Esophagus muscularis mucosa (tissue), 4 donors: ENCODE measurements at regions not wholly inside any gene's neighbourhood (a gene's known extent, or its start where the extent isn't known, plus 50 kb on each side); places are given as distances from the start of the nearest gene placed in this dataset.

Experiments used
- EP300 ChIP-seq: sonication (generic); formaldehyde crosslinking; IDR thresholded peaks from one replicate; pipeline ENCODE4 v1.6.1; 2017; ENCODE audit warnings: antibody characterized with exemption
- POLR2A ChIP-seq: fragments of 450-650 bp; IDR thresholded peaks from one replicate; pipeline ENCODE4 v1.6.1; 2017; ENCODE audit warnings: antibody characterized with exemption, moderate library complexity, mild to moderate bottlenecking, low read depth
- POLR2AphosphoS5 ChIP-seq, 2 donors: sonication (generic); formaldehyde crosslinking; IDR thresholded peaks; one replicate each; pipeline ENCODE4 v1.6.1; 2017; ENCODE audit warnings: antibody characterized with exemption in 2 of 2
- TF ChIP-seq, protein P1 (sequence below), 3 experiments: fragments of 200-600 bp in 2 of 3; fragments of 450-650 bp in 1 of 3; sonication (generic) in 2 of 3; IDR thresholded peaks; one replicate each; pipeline ENCODE4 v1.5.1; 2017 to 2019; ENCODE audit warnings: antibody characterized with exemption in 3 of 3, mild to moderate bottlenecking in 2 of 3, moderate library complexity in 1 of 3

DNA sequence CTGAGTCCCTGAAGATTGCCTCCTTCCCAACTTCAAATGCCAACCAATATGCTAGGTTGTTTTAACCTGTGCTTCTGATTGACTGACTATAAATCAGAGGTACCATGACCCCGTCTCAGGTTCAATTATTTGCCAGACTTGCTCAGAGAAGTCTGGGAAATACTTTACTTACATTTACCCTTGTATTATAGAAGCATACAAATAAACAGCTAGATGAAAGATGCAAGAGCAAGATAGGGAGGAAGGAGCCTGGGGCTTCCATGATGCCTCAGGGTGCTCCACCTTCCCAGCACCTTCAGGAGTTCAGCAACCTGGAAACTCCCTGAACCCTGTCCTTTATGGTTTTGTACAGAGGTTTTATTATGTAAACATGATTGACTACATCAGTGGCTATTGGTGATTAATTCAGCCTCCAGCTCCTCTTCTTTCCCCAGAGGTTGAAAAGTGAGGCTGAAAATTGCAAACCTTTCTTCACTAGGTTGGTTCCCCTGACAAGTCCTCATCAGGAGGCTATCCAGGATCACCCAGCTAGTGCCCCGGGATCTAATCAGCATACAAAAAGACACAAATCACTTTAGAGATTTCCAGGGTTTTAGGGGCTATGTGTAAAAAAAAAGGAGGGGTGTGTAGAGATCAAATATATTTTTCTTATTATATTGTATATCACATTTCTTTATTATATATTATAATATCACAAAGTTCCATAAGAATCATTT, 547.7 kb downstream of the EPM2A start:
- TF ChIP-seq, protein P1, sequence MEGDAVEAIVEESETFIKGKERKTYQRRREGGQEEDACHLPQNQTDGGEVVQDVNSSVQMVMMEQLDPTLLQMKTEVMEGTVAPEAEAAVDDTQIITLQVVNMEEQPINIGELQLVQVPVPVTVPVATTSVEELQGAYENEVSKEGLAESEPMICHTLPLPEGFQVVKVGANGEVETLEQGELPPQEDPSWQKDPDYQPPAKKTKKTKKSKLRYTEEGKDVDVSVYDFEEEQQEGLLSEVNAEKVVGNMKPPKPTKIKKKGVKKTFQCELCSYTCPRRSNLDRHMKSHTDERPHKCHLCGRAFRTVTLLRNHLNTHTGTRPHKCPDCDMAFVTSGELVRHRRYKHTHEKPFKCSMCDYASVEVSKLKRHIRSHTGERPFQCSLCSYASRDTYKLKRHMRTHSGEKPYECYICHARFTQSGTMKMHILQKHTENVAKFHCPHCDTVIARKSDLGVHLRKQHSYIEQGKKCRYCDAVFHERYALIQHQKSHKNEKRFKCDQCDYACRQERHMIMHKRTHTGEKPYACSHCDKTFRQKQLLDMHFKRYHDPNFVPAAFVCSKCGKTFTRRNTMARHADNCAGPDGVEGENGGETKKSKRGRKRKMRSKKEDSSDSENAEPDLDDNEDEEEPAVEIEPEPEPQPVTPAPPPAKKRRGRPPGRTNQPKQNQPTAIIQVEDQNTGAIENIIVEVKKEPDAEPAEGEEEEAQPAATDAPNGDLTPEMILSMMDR (IDR thresholded peaks at IDR 0.05), result no peak
- TF ChIP-seq POLR2A (no peak), EP300 (no peak), POLR2AphosphoS5 (IDR thresholded peaks at IDR 0.05) (no peak)
